Uterus (tissue), 3 donors: ENCODE measurements at regions not wholly inside any gene's neighbourhood (a gene's known extent, or its start where the extent isn't known, plus 50 kb on each side); places are given as distances from the start of the nearest gene placed in this dataset.

Experiments used
- DNase-seq, 2 donors: peaks; one replicate each; pipeline ENCODE4 v3.0.0-alpha.2; 2019 to 2020
- H3K27ac ChIP-seq, 2 donors: fragments of 200-600 bp; sonication (generic); 1 replicate in 1 of 2; 2 replicates in 1 of 2; pipeline ENCODE4 v1.5.1; 2016 to 2018
- H3K27me3 ChIP-seq, 2 donors: fragments of 200-600 bp; sonication (generic); one replicate each; pipeline ENCODE4 v1.5.1; 2018 to 2019; ENCODE audit warnings: control low read depth in 1 of 2
- H3K36me3 ChIP-seq, 2 donors: fragments of 200-600 bp; sonication (generic); one replicate each; pipeline ENCODE4 v1.5.1; 2019; ENCODE audit warnings: control low read depth in 1 of 2
- H3K4me1 ChIP-seq, 2 donors: fragments of 200-600 bp; sonication (generic); one replicate each; pipeline ENCODE4 v1.5.1; 2018 to 2019; ENCODE audit warnings: control low read depth in 1 of 2
- H3K4me3 ChIP-seq, 2 donors: fragments of 200-600 bp; sonication (generic); 1 replicate in 1 of 2; 2 replicates in 1 of 2; pipeline ENCODE4 v1.5.1; 2018 to 2019; ENCODE audit warnings: mild to moderate bottlenecking in 1 of 2
- H3K9me3 ChIP-seq, 2 donors: fragments of 200-600 bp; sonication (generic); one replicate each; pipeline ENCODE4 v1.5.1; 2019; ENCODE audit warnings: control low read depth in 1 of 2
- CTCF ChIP-seq, 4 experiments: fragments of 200-600 bp in 2 of 4; fragments of 450-650 bp in 2 of 4; sonication (generic) in 2 of 4; IDR thresholded peaks; one replicate each; pipeline ENCODE4 v1.5.1; 2016 to 2019; ENCODE audit warnings: antibody characterized with exemption in 4 of 4, mild to moderate bottlenecking in 2 of 4, moderate library complexity in 1 of 4
- POLR2A ChIP-seq, 2 donors: fragments of 450-650 bp; IDR thresholded peaks; one replicate each; pipeline ENCODE4 v1.6.1; 2016; ENCODE audit warnings: antibody characterized with exemption in 2 of 2, mild to moderate bottlenecking in 1 of 2, moderate library complexity in 1 of 2
- intact Hi-C: fragments of 100-400 bp; cut with DNase I; formaldehyde crosslinking; loops from one replicate; pipeline ENCODE4 v1.15.1; 2023; ENCODE audit warnings: low total_unique reads
- donor health status: DM: yes; HTN: yes; CAD: no.

DNA sequence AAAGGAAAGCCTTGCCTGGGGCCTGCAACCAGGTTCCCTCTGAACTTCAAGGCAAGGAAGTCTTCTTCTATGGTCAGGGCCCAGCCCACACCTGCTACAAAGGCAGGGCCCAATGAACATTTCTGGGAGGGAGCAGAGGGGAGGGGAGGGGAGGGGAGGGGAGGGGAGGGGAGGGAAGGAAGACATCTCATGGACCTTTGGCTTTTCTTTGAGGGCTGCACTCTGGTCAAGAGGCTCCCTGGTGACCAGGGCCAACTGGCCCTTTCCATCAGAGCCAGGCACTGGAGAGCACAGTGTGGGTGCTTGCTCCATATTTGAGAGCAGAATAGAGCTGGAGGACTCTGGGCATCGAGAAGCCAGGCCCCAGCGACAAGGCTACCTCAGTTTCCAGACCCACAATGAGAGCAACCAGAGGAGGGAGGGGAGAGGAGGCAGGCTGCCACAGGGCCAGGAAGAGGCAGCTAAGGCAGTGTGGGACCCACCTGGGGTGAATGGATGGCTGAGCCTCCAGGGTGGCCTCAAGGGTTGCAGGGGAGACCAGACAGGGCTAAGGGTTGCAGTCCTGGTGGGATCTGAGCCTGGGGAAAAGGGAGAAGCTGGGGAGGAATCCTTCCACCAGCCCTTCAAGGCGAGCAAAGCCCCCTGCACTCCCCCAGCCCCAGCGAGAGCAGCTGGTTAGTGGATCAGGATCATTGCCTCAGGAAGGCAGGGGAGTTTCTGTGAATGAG is 84.8 kb downstream of the MRPL14 start:
- H3K36me3 ChIP-seq: no peaks in the 10 kb centered on the region
- peaks cover 3 to 9% of the 10 kb centered on the region in 2 donors for H3K4me1 ChIP-seq
- H3K9me3 ChIP-seq: no peaks in the 10 kb centered on the region
- no peak overlapping the region for H3K4me3 ChIP-seq
- DNase-seq: no peak
- TF ChIP-seq POLR2A (IDR thresholded peaks at IDR 0.05): no peak
- intact Hi-C loops: no loop called here
- no peaks in the 10 kb centered on the region for H3K27me3 ChIP-seq
- H3K27ac ChIP-seq: peak overlapping the region; percentile 90 to 91

DNA sequence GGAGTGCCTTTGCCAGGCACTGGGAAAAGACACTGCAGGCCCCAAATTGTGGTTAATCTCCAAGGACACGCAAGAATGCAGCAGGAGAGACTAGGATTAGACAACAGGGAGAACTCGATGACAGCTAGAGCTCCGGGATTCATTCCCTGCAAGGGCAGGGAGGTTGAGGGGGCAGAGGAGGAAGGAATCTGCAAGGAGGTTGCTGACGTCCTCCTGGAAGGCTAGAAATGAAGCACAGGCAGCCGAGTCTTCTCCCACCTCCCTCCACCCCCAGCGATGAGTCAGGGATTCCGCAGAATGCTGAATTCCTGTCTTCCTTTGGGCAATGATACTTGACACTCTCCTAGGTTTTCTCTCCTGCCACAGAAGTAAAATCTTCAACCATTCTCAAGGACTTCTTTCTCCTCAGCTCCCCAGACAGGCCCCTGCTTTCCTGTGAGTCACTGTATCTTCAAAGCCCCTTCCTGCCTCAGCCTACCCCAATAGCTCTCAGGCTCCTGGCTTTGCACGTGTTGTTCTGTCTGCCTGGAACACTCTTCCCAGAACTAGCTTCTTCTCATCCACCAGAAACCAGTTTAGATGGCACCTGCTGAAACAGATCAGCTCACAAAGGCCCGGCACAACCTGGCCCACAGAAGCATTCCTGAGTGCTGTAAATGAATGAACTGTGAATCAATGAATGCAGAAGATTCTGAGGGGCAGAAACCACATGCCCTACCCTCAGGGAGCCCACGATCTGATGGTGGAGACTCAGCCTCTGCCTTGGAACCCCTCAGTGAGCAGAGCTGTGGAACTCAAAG is 85.6 kb downstream of the MRPL14 start:
- H3K27me3 ChIP-seq: no peaks in the 10 kb centered on the region
- TF ChIP-seq CTCF (IDR thresholded peaks at IDR 0.05) (no peak), POLR2A (IDR thresholded peaks at IDR 0.05) (no peak)
- H3K9me3 ChIP-seq: no peaks in the 10 kb centered on the region
- intact Hi-C loops: no loop called here
- DNase-seq: peak; percentile 82 to 91
- H3K4me3 ChIP-seq: no peak overlapping the region
- peak overlapping the region; percentile 90 to 91 for H3K27ac ChIP-seq
- H3K4me1 ChIP-seq: peaks cover 3 to 9% of the 10 kb centered on the region in 2 donors
- H3K36me3 ChIP-seq: no peaks in the 10 kb centered on the region

GRCh38 chr6:44040786-44041185 is 86.5 kb downstream of the MRPL14 start:
- Histone ChIP-seq H3K27ac (peak overlapping the region; percentile 90 to 91), H3K4me3 (no peak overlapping the region), H3K27me3 (no peaks in the 10 kb centered on the region), H3K36me3 (no peaks in the 10 kb centered on the region), H3K9me3 (no peaks in the 10 kb centered on the region), H3K4me1 (peaks cover 3 to 9% of the 10 kb centered on the region in 2 donors)
- DNase-seq: peak in 1 of 2 donors; percentile 8
- intact Hi-C loops: no loop called here
- TF ChIP-seq CTCF (IDR thresholded peaks at IDR 0.05) (no peak), POLR2A (IDR thresholded peaks at IDR 0.05) (no peak)

- H3K4me1 ChIP-seq: peaks cover 3 to 9% of the 10 kb centered on the region in 2 donors
- H3K36me3 ChIP-seq: no peaks in the 10 kb centered on the region
- TF ChIP-seq CTCF (IDR thresholded peaks at IDR 0.05): no peak
- TF ChIP-seq POLR2A (IDR thresholded peaks at IDR 0.05): no peak
- intact Hi-C loops: no loop called here
- no peaks in the 10 kb centered on the region for H3K9me3 ChIP-seq
- DNase-seq: peak in 1 of 2 donors; percentile 13
- H3K4me3 ChIP-seq: no peak overlapping the region
- peak overlapping the region; percentile 90 to 91 for H3K27ac ChIP-seq
- H3K27me3 ChIP-seq: no peaks in the 10 kb centered on the region
Observed at GRCh38 chr6:44039839-44040350, 87.4 kb downstream of the MRPL14 start.

- Histone ChIP-seq H3K27ac (peak overlapping the region; percentile 90 to 91), H3K4me1 (peaks cover 3 to 9% of the 10 kb centered on the region in 2 donors), H3K9me3 (no peaks in the 10 kb centered on the region), H3K4me3 (no peak overlapping the region), H3K27me3 (no peaks in the 10 kb centered on the region), H3K36me3 (no peaks in the 10 kb centered on the region)
- intact Hi-C loops: no loop called here
- TF ChIP-seq CTCF (IDR thresholded peaks at IDR 0.05): no peak
- no peak for TF ChIP-seq POLR2A (IDR thresholded peaks at IDR 0.05)
- no peak for DNase-seq
Observed at GRCh38 chr6:44039191-44039719, 88.0 kb downstream of the MRPL14 start.
